IMR-90 (cell line): ENCODE measurements at regions not wholly inside any gene's neighbourhood (a gene's known extent, or its start where the extent isn't known, plus 50 kb on each side); places are given as distances from the start of the nearest gene placed in this dataset.

Experiments used
- ATAC-seq: fragments of 200-7000 bp; cut with Tn5 transposase; 2 replicates; pipeline ENCODE4 v1.9.1; 2020; ENCODE audit warnings: low read depth, mild to moderate bottlenecking, moderate library complexity
- BruUV-seq: library from RNA; stranded (reverse); fragments of 400-500 nt; replicated peaks from 2 replicates; lab custom pipeline; 2021; lab: Mats Ljungman, UMichigan
- CTCF ChIA-PET: fragments of 300-600 bp; formaldehyde crosslinking; extraction: SDS; loops from one replicate; lab custom pipeline; 2021; ENCODE audit warnings: antibody characterized with exemption; lab: Yijun Ruan, JAX
- POLR2A ChIA-PET: fragments of 300-600 bp; sonication (Branson Sonifier 250); formaldehyde crosslinking; loops from one replicate; lab custom pipeline; 2022; ENCODE audit warnings: antibody characterized with exemption; ENCODE audit not compliant: unreplicated experiment; lab: Charles Lee
- DNase-seq: peaks from one replicate; pipeline ENCODE4 v3.0.0; 2013
- H2AFZ ChIP-seq: replicated peaks from 2 replicates; pipeline ENCODE3; 2013; ENCODE audit warnings: low read length, mild to moderate bottlenecking; ENCODE audit not compliant: poor library complexity
- H2AK5ac ChIP-seq: 2 replicates; pipeline ENCODE4 v1.6.1; 2013; ENCODE audit warnings: low read depth, low read length, inconsistent platforms
- H2AK9ac ChIP-seq: replicated peaks from 2 replicates; pipeline ENCODE3; 2013; ENCODE audit warnings: mild to moderate bottlenecking, low read depth, low read length, moderate library complexity; ENCODE audit not compliant: poor library complexity
- H2BK120ac ChIP-seq: 2 replicates; pipeline ENCODE4 v1.6.1; 2013; ENCODE audit warnings: low read depth, low read length, inconsistent platforms
- H2BK15ac ChIP-seq: 3 replicates; pipeline ENCODE4 v1.6.1; 2013; ENCODE audit warnings: low read depth, low read length, inconsistent platforms
- H2BK20ac ChIP-seq: 2 replicates; pipeline ENCODE4 v1.6.1; 2013; ENCODE audit warnings: low read depth, mild to moderate bottlenecking, inconsistent platforms, low read length, moderate library complexity
- H2BK5ac ChIP-seq: 2 replicates; pipeline ENCODE4 v1.6.1; 2013; ENCODE audit warnings: mild to moderate bottlenecking, low read depth, low read length, inconsistent platforms; ENCODE audit not compliant: poor library complexity, severe bottlenecking
- H3K14ac ChIP-seq: replicated peaks from 2 replicates; pipeline ENCODE4 v1.6.1; 2013; ENCODE audit warnings: low read depth, low read length, inconsistent platforms
- H3K18ac ChIP-seq: 2 replicates; pipeline ENCODE4 v1.6.1; 2013; ENCODE audit warnings: low read depth, low read length, control low read depth
- H3K23ac ChIP-seq: 2 replicates; pipeline ENCODE4 v1.6.1; 2013; ENCODE audit warnings: low read depth, low read length, inconsistent platforms
- H3K27ac ChIP-seq: 2 replicates; pipeline ENCODE4 v1.5.1; 2013; ENCODE audit warnings: mild to moderate bottlenecking, control low read depth, low read length; ENCODE audit not compliant: insufficient read depth
- H3K27me3 ChIP-seq: 2 replicates; pipeline ENCODE4 v1.6.1; 2013; ENCODE audit warnings: low read length; ENCODE audit not compliant: control insufficient read depth, insufficient read depth
- H3K36me3 ChIP-seq: 2 replicates; pipeline ENCODE4 v1.6.1; 2013; ENCODE audit warnings: low read length, mixed read lengths; ENCODE audit not compliant: control insufficient read depth, insufficient read depth
- H3K4ac ChIP-seq: 2 replicates; pipeline ENCODE4 v1.6.1; 2013; ENCODE audit warnings: low read depth, low read length, inconsistent platforms
- H3K4me1 ChIP-seq: 2 replicates; pipeline ENCODE4 v1.6.1; 2013; ENCODE audit warnings: low read length, mixed read lengths; ENCODE audit not compliant: control insufficient read depth, insufficient read depth
- H3K4me2 ChIP-seq: 2 replicates; pipeline ENCODE4 v1.6.1; 2013; ENCODE audit warnings: low read depth, mild to moderate bottlenecking, control low read depth, low read length, moderate library complexity
- H3K4me3 ChIP-seq: 2 replicates; pipeline ENCODE4 v1.5.1; 2013; ENCODE audit warnings: low read depth, mild to moderate bottlenecking, control low read depth, low read length, moderate library complexity; ENCODE audit not compliant: insufficient read depth
- H3K56ac ChIP-seq: 2 replicates; pipeline ENCODE4 v1.6.1; 2013; ENCODE audit warnings: low read length, inconsistent platforms; ENCODE audit not compliant: insufficient read depth; ENCODE audit errors: extremely low read depth
- H3K79me1 ChIP-seq, 2 experiments: 2 replicates each; pipeline ENCODE4 v1.6.1; 2013; ENCODE audit warnings: low read length in 2 of 2, inconsistent platforms in 1 of 2, low read depth in 1 of 2
- H3K9ac ChIP-seq: 2 replicates; pipeline ENCODE4 v1.6.1; 2013; ENCODE audit warnings: low read depth, low read length, control low read depth
- H3K9me1 ChIP-seq: 2 replicates; pipeline ENCODE4 v1.6.1; 2013; ENCODE audit warnings: low read length, inconsistent platforms; ENCODE audit not compliant: insufficient read depth
- H3K9me3 ChIP-seq: 2 replicates; pipeline ENCODE4 v1.6.1; 2013; ENCODE audit warnings: low read length; ENCODE audit not compliant: control insufficient read depth, insufficient read depth
- H4K20me1 ChIP-seq: 2 replicates; pipeline ENCODE4 v1.6.1; 2013; ENCODE audit warnings: low read length, inconsistent platforms; ENCODE audit not compliant: insufficient read depth
- H4K5ac ChIP-seq: 2 replicates; pipeline ENCODE4 v1.6.1; 2013; ENCODE audit warnings: mild to moderate bottlenecking, low read depth, low read length, control low read depth
- H4K8ac ChIP-seq, 2 experiments: 2 replicates each; pipeline ENCODE4 v1.6.1; 2013; ENCODE audit warnings: low read depth in 2 of 2, low read length in 2 of 2, control low read depth in 1 of 2, inconsistent platforms in 1 of 2
- H4K91ac ChIP-seq: 2 replicates; pipeline ENCODE4 v1.6.1; 2013; ENCODE audit warnings: low read depth, low read length, inconsistent platforms; ENCODE audit not compliant: insufficient read depth
- BHLHE40 ChIP-seq: fragments of 150-350 bp; IDR thresholded peaks from 2 replicates; pipeline ENCODE4 v1.6.1; 2016; ENCODE audit warnings: mild to moderate bottlenecking, low read depth, low read length
- CEBPB ChIP-seq: IDR thresholded peaks from 2 replicates; pipeline ENCODE4 v1.6.1; 2012; ENCODE audit warnings: low read depth, low read length, improper control_type of control experiment
- CHD1 ChIP-seq: IDR thresholded peaks from 2 replicates; pipeline ENCODE4 v1.6.1; 2012; ENCODE audit warnings: low read depth, low read length, improper control_type of control experiment
- FOS ChIP-seq: fragments of 150-350 bp; IDR thresholded peaks from 2 replicates; pipeline ENCODE4 v1.6.1; 2016; ENCODE audit warnings: low read depth, low read length
- MAFK ChIP-seq: IDR thresholded peaks from 2 replicates; pipeline ENCODE4 v1.6.1; 2012; ENCODE audit warnings: low read depth, low read length, improper control_type of control experiment
- MAZ ChIP-seq: IDR thresholded peaks from 2 replicates; pipeline ENCODE4 v1.6.1; 2012; ENCODE audit warnings: low read depth, mild to moderate bottlenecking, low read length, improper control_type of control experiment, moderate library complexity, borderline replicate concordance
- MXI1 ChIP-seq: IDR thresholded peaks from 2 replicates; pipeline ENCODE4 v1.6.1; 2012; ENCODE audit warnings: low read depth, mild to moderate bottlenecking, low read length, moderate library complexity, borderline replicate concordance
- NFE2L2 ChIP-seq: fragments of 150-350 bp; IDR thresholded peaks from 2 replicates; pipeline ENCODE4 v1.6.1; 2016; ENCODE audit warnings: low read depth, mild to moderate bottlenecking, low read length
- POLR2A ChIP-seq: IDR thresholded peaks from 2 replicates; pipeline ENCODE4 v1.6.1; 2012; ENCODE audit warnings: mild to moderate bottlenecking, low read depth, low read length
- RAD21 ChIP-seq: IDR thresholded peaks from 2 replicates; pipeline ENCODE4 v1.6.1; 2012; ENCODE audit warnings: low read length, improper control_type of control experiment
- RCOR1 ChIP-seq: IDR thresholded peaks from 2 replicates; pipeline ENCODE4 v1.6.1; 2012; ENCODE audit warnings: mild to moderate bottlenecking, low read length, improper control_type of control experiment; ENCODE audit not compliant: insufficient replicate concordance
- RFX5 ChIP-seq: IDR thresholded peaks from 2 replicates; pipeline ENCODE4 v1.8.0; 2012; ENCODE audit warnings: low read depth, mild to moderate bottlenecking, low read length, moderate library complexity
- SMC3 ChIP-seq: fragments of 150-350 bp; IDR thresholded peaks from 2 replicates; pipeline ENCODE4 v1.6.1; 2016; ENCODE audit warnings: low read depth, mild to moderate bottlenecking, antibody characterized with exemption, low read length, moderate library complexity
- WGBS, 2 experiments: methylation state at CpG; one replicate each; pipeline versions ENCODE4 v1.1.5 to v1.1.7; 2013; ENCODE audit warnings: missing lambda C conversion rate in 2 of 2; ENCODE audit not compliant: insufficient read length in 1 of 2; ENCODE audit errors: extremely low coverage in 2 of 2; 5-methylcytosine and 5-hydroxymethylcytosine counted together
- dilution Hi-C: fragments of 300-500 bp; cut with HindIII; formaldehyde crosslinking; loops from one replicate; pipeline ENCODE4 v1.14.3; 2018; ENCODE audit warnings: low sequenced_read_pairs; ENCODE audit not compliant: unreplicated experiment
- in situ Hi-C: fragments of 300-500 bp; cut with MboI; formaldehyde crosslinking; loops from 3 replicates; pipeline ENCODE4 v1.14.3; 2019; ENCODE audit warnings: low sequenced_read_pairs, inconsistent platforms, mixed read lengths
- intact Hi-C: fragments of 100-400 bp; cut with micrococcal nuclease; formaldehyde crosslinking; loops from 2 replicates; pipeline ENCODE4 v1.10.0; 2022
- TF ChIP-seq, protein P1 (sequence below): conservative IDR thresholded peaks from 2 replicates; pipeline ENCODE4 v1.5.1; 2012; ENCODE audit warnings: mild to moderate bottlenecking, low read depth, low read length, improper control_type of control experiment
- TF ChIP-seq, protein P2 (sequence below): fragments of 150-350 bp; IDR thresholded peaks from 2 replicates; pipeline ENCODE4 v1.6.1; 2017; ENCODE audit warnings: mild to moderate bottlenecking, antibody characterized with exemption, low read length, low read depth
- TF ChIP-seq, protein P3 (sequence below): fragments of 150-350 bp; IDR thresholded peaks from 2 replicates; pipeline ENCODE4 v1.6.1; 2016; ENCODE audit warnings: low read depth, mild to moderate bottlenecking, low read length, moderate library complexity, borderline replicate concordance

DNA sequence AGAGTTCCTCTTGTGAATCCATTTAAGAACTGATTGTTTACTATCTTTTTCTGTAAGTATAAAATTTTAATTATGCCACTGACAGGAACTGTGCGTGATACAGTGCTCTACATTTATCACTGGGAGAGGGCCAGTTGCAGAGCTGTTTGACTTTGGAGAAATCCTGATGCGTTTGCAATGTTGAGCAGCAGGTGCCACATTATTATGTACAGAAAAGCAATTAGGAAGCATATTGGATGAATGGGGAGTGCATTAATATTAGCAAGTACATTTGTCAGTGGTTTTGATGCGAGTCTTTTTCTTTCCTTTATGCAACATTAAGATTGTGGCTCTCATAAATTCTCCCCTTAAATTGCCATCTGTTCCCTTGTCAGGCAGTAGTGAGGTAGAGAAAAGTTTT, 302.3 kb upstream of the FANCL start:
- WGBS, 2 experiments: 86% methylated on average over 1 of the region's 3 CpGs; no CpG with 5 or more reads in 1 of the 2 experiments
- CTCF ChIA-PET: no interaction called here
- BruUV-seq: no TSS peak

More for the DNA sequence above, 302.3 kb upstream of the FANCL start:
- H3K79me1 ChIP-seq: no peaks in the 10 kb centered on the region
- intact Hi-C loops: no loop called here
- H4K91ac ChIP-seq: no peak overlapping the region
- H3K56ac ChIP-seq: no peak overlapping the region
- no peak overlapping the region for H2BK5ac ChIP-seq
- H3K4ac ChIP-seq: no peak overlapping the region
- in situ Hi-C loops: no loop called here
- no peak overlapping the region for H3K18ac ChIP-seq
- DNase-seq (no peak), ATAC-seq (no peak)
- H3K14ac ChIP-seq: no peak overlapping the region
- no peaks in the 10 kb centered on the region for H3K27me3 ChIP-seq
- H3K27ac ChIP-seq: no peak overlapping the region
- H2BK20ac ChIP-seq: no peak overlapping the region
- no peak overlapping the region for H2AK5ac ChIP-seq
- no peak overlapping the region for H3K9ac ChIP-seq
- no peaks in the 10 kb centered on the region for H3K36me3 ChIP-seq
- no peak overlapping the region for H4K5ac ChIP-seq
- no peak overlapping the region for H4K8ac ChIP-seq
- TF ChIP-seq RFX5: no peak
- no peak for TF ChIP-seq FOS
- no peak for TF ChIP-seq CEBPB
- TF ChIP-seq CHD1: no peak
- TF ChIP-seq, protein P1, sequence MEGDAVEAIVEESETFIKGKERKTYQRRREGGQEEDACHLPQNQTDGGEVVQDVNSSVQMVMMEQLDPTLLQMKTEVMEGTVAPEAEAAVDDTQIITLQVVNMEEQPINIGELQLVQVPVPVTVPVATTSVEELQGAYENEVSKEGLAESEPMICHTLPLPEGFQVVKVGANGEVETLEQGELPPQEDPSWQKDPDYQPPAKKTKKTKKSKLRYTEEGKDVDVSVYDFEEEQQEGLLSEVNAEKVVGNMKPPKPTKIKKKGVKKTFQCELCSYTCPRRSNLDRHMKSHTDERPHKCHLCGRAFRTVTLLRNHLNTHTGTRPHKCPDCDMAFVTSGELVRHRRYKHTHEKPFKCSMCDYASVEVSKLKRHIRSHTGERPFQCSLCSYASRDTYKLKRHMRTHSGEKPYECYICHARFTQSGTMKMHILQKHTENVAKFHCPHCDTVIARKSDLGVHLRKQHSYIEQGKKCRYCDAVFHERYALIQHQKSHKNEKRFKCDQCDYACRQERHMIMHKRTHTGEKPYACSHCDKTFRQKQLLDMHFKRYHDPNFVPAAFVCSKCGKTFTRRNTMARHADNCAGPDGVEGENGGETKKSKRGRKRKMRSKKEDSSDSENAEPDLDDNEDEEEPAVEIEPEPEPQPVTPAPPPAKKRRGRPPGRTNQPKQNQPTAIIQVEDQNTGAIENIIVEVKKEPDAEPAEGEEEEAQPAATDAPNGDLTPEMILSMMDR: no peak
- no peak for TF ChIP-seq MAZ
- TF ChIP-seq NFE2L2: no peak
- TF ChIP-seq, protein P2, sequence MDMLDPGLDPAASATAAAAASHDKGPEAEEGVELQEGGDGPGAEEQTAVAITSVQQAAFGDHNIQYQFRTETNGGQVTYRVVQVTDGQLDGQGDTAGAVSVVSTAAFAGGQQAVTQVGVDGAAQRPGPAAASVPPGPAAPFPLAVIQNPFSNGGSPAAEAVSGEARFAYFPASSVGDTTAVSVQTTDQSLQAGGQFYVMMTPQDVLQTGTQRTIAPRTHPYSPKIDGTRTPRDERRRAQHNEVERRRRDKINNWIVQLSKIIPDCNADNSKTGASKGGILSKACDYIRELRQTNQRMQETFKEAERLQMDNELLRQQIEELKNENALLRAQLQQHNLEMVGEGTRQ: no peak
- TF ChIP-seq RCOR1: no peak
- no peak for TF ChIP-seq MAFK
- no peak for TF ChIP-seq POLR2A
- TF ChIP-seq RAD21: no peak
- TF ChIP-seq BHLHE40: no peak
- no peak for TF ChIP-seq SMC3
- TF ChIP-seq MXI1: no peak
- TF ChIP-seq, protein P3, sequence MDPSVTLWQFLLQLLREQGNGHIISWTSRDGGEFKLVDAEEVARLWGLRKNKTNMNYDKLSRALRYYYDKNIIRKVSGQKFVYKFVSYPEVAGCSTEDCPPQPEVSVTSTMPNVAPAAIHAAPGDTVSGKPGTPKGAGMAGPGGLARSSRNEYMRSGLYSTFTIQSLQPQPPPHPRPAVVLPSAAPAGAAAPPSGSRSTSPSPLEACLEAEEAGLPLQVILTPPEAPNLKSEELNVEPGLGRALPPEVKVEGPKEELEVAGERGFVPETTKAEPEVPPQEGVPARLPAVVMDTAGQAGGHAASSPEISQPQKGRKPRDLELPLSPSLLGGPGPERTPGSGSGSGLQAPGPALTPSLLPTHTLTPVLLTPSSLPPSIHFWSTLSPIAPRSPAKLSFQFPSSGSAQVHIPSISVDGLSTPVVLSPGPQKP: no peak
- no peaks in the 10 kb centered on the region for H4K20me1 ChIP-seq
- H3K4me3 ChIP-seq: no peak overlapping the region
- no peaks in the 10 kb centered on the region for H3K4me1 ChIP-seq
- dilution Hi-C loops: no loop called here
- H3K9me1 ChIP-seq: no peaks in the 10 kb centered on the region
- H2AFZ ChIP-seq: no peak overlapping the region
- H3K4me2 ChIP-seq: no peak overlapping the region
- no peak overlapping the region for H2BK120ac ChIP-seq
- no peak overlapping the region for H2BK15ac ChIP-seq
- H2AK9ac ChIP-seq: no peak overlapping the region
- POLR2A ChIA-PET: no interaction called here
- no peaks in the 10 kb centered on the region for H3K9me3 ChIP-seq
- no peak overlapping the region for H3K23ac ChIP-seq
